H1 (cell line): ENCODE measurements at regions not wholly inside any gene's neighbourhood (a gene's known extent, or its start where the extent isn't known, plus 50 kb on each side); places are given as distances from the start of the nearest gene placed in this dataset.

Source experiments
- CTCF ChIA-PET: fragments of 300-600 bp; sonication (Branson Sonifier 250); formaldehyde crosslinking; loops from one replicate; lab custom pipeline; 2021; ENCODE audit not compliant: partially characterized antibody; lab: Charles Lee
- POLR2A ChIA-PET: fragments of 300-600 bp; sonication (Branson Sonifier 250); formaldehyde crosslinking; loops from one replicate; lab custom pipeline; 2021; ENCODE audit warnings: inconsistent platforms; ENCODE audit not compliant: partially characterized antibody; lab: Charles Lee
- DNase-seq, 2 experiments: peaks; one replicate each; pipeline versions ENCODE4 v3.0.0 to v3.0.0-alpha.2; 2010 to 2022; ENCODE audit warnings: low spot score in 2 of 2, low read depth in 1 of 2, mixed read lengths in 1 of 2
- FAIRE-seq: peaks from 2 replicates; lab custom pipeline; 2011; peaks lifted over from hg19 to GRCh38; lab: Jason Lieb, UNC
- H2AFZ ChIP-seq: 2 replicates; pipeline ENCODE4 v1.8.1; 2012; ENCODE audit warnings: low read length, inconsistent platforms
- H2AK5ac ChIP-seq: 2 replicates; pipeline ENCODE4 v1.6.1; 2013; ENCODE audit warnings: low read depth, low read length
- H2BK120ac ChIP-seq: replicated peaks from 2 replicates; pipeline ENCODE3; 2013; ENCODE audit warnings: low read depth, low read length, inconsistent platforms
- H2BK12ac ChIP-seq: 2 replicates; pipeline ENCODE4 v1.6.1; 2013; ENCODE audit warnings: low read depth, low read length
- H2BK15ac ChIP-seq: 2 replicates; pipeline ENCODE4 v1.6.1; 2013; ENCODE audit warnings: low read length
- H2BK20ac ChIP-seq: 2 replicates; pipeline ENCODE4 v1.6.1; 2013; ENCODE audit warnings: low read length
- H2BK5ac ChIP-seq: 2 replicates; pipeline ENCODE4 v1.6.1; 2013; ENCODE audit warnings: low read depth, low read length
- H3K14ac ChIP-seq: 2 replicates; pipeline ENCODE4 v1.6.1; 2013; ENCODE audit warnings: inconsistent platforms; ENCODE audit not compliant: insufficient read length
- H3K18ac ChIP-seq: 2 replicates; pipeline ENCODE4 v1.6.1; 2013; ENCODE audit warnings: low read length; ENCODE audit errors: extremely low read depth
- H3K23ac ChIP-seq: 2 replicates; pipeline ENCODE4 v1.6.1; 2013; ENCODE audit warnings: inconsistent platforms; ENCODE audit not compliant: insufficient read length
- H3K23me2 ChIP-seq: 2 replicates; pipeline ENCODE4 v1.6.1; 2013; ENCODE audit warnings: low read depth, low read length
- H3K27ac ChIP-seq: 2 replicates; pipeline ENCODE4 v1.6.1; 2011; ENCODE audit warnings: low read depth, low read length, inconsistent platforms
- H3K27me3 ChIP-seq, 4 experiments: replicated peaks in 1 of 4; 1 replicate in 1 of 4; 2 replicates in 3 of 4; pipeline versions ENCODE4 v1.6.1 to v1.8.1; 2011 to 2013; ENCODE audit warnings: low read length in 3 of 4, mild to moderate bottlenecking in 3 of 4, inconsistent platforms in 2 of 4, mixed read lengths in 2 of 4, moderate library complexity in 1 of 4; ENCODE audit not compliant: control insufficient read depth in 3 of 4, insufficient read depth in 3 of 4; ENCODE audit errors: extremely low read depth in 1 of 4
- H3K36me3 ChIP-seq, 4 experiments: 2 replicates each; pipeline versions ENCODE4 v1.6.1 to v1.8.1; 2011 to 2013; ENCODE audit warnings: mild to moderate bottlenecking in 4 of 4, low read length in 3 of 4, moderate library complexity in 2 of 4, control low read depth in 1 of 4, inconsistent platforms in 1 of 4; ENCODE audit not compliant: insufficient read depth in 4 of 4, control insufficient read depth in 2 of 4
- H3K4ac ChIP-seq: replicated peaks from 2 replicates; pipeline ENCODE3; 2013; ENCODE audit warnings: low read length, low read depth, mixed read lengths, inconsistent platforms; ENCODE audit not compliant: insufficient read length
- H3K4me1 ChIP-seq, 4 experiments: replicated peaks in 1 of 4; 1 replicate in 1 of 4; 2 replicates in 3 of 4; pipeline versions ENCODE4 v1.6.1 to v1.8.1; 2011 to 2013; ENCODE audit warnings: low read length in 3 of 4, inconsistent platforms in 2 of 4, mixed read lengths in 1 of 4; ENCODE audit not compliant: insufficient read depth in 4 of 4, control insufficient read depth in 3 of 4
- H3K4me2 ChIP-seq, 2 experiments: 2 replicates each; pipeline versions ENCODE4 v1.6.1 to v1.8.1; 2011 to 2013; ENCODE audit warnings: low read depth in 2 of 2, low read length in 2 of 2, control low read depth in 1 of 2, inconsistent platforms in 1 of 2, mild to moderate bottlenecking in 1 of 2; ENCODE audit not compliant: insufficient read depth in 1 of 2
- H3K4me3 ChIP-seq, 4 experiments: fragments of 200-600, 300-600 bp in 1 of 4; sonication (generic), shearing (Covaris generic), sonication (Bioruptor Twin) in 1 of 4; 2 replicates each; pipeline versions ENCODE4 v1.5.1 to v1.8.1; 2011 to 2016; ENCODE audit warnings: low read length in 4 of 4, low read depth in 3 of 4, control low read depth in 2 of 4, inconsistent platforms in 2 of 4, mild to moderate bottlenecking in 2 of 4, mixed read lengths in 1 of 4, moderate library complexity in 1 of 4; ENCODE audit not compliant: insufficient read depth in 2 of 4; ENCODE audit errors: extremely low read depth in 1 of 4
- H3K56ac ChIP-seq: replicated peaks from 2 replicates; pipeline ENCODE3; 2013; ENCODE audit warnings: low read depth, mild to moderate bottlenecking, mixed read lengths, low read length, inconsistent platforms; ENCODE audit not compliant: insufficient read length
- H3K79me1 ChIP-seq: 2 replicates; pipeline ENCODE4 v1.6.1; 2013; ENCODE audit warnings: low read depth, low read length, control low read depth
- H3K79me2 ChIP-seq, 2 experiments: 2 replicates each; pipeline versions ENCODE4 v1.6.1 to v1.8.1; 2012 to 2013; ENCODE audit warnings: low read length in 2 of 2, mild to moderate bottlenecking in 2 of 2, inconsistent platforms in 1 of 2; ENCODE audit not compliant: insufficient read depth in 2 of 2, control insufficient read depth in 1 of 2
- H3K9ac ChIP-seq, 4 experiments: replicated peaks in 1 of 4; 1 replicate in 1 of 4; 2 replicates in 3 of 4; pipeline versions ENCODE4 v1.6.1 to v1.8.1; 2011 to 2013; ENCODE audit warnings: low read depth in 3 of 4, low read length in 3 of 4, control low read depth in 2 of 4, mild to moderate bottlenecking in 2 of 4, moderate library complexity in 2 of 4, inconsistent platforms in 1 of 4; ENCODE audit errors: extremely low read depth in 1 of 4
- H3K9me3 ChIP-seq, 2 experiments: 2 replicates each; pipeline versions ENCODE4 v1.6.1 to v1.8.1; 2012 to 2013; ENCODE audit warnings: mild to moderate bottlenecking in 2 of 2, moderate library complexity in 2 of 2, control low read depth in 1 of 2, inconsistent platforms in 1 of 2, low read depth in 1 of 2, low read length in 1 of 2, mixed read lengths in 1 of 2; ENCODE audit not compliant: insufficient read depth in 2 of 2
- H4K20me1 ChIP-seq, 2 experiments: replicated peaks in 1 of 2; 2 replicates each; pipeline versions ENCODE3 to v1.8.1; 2011 to 2013; ENCODE audit warnings: inconsistent platforms in 2 of 2, low read length in 2 of 2, mild to moderate bottlenecking in 1 of 2; ENCODE audit not compliant: insufficient read depth in 2 of 2, control insufficient read depth in 1 of 2
- H4K5ac ChIP-seq: 2 replicates; pipeline ENCODE4 v1.6.1; 2013; ENCODE audit warnings: low read length, low read depth, mixed read lengths, inconsistent platforms; ENCODE audit not compliant: insufficient read length
- H4K8ac ChIP-seq: 2 replicates; pipeline ENCODE4 v1.8.0; 2013; ENCODE audit warnings: mild to moderate bottlenecking, moderate library complexity, low read length, inconsistent platforms; ENCODE audit not compliant: insufficient read depth; ENCODE audit errors: extremely low read depth
- H4K91ac ChIP-seq: replicated peaks from 2 replicates; pipeline ENCODE3; 2013; ENCODE audit warnings: low read length, mixed read lengths, inconsistent platforms; ENCODE audit not compliant: insufficient read length
- BCL11A ChIP-seq, 2 experiments: IDR thresholded peaks; one replicate each; pipeline ENCODE4 v1.6.1; 2011; ENCODE audit warnings: low read depth in 2 of 2, low read length in 2 of 2, mild to moderate bottlenecking in 2 of 2
- BRCA1 ChIP-seq: IDR thresholded peaks from 2 replicates; pipeline ENCODE4 v1.6.1; 2012; ENCODE audit warnings: low read depth, low read length, improper control_type of control experiment
- CTBP2 ChIP-seq: IDR thresholded peaks from 2 replicates; pipeline ENCODE4 v1.7.0; 2011; ENCODE audit warnings: borderline replicate concordance, mild to moderate bottlenecking, moderate library complexity, mixed read lengths, low read length; ENCODE audit not compliant: insufficient read depth, insufficient read length
- HDAC2 ChIP-seq, 2 experiments: fragments of 300-600 bp in 1 of 2; sonication (generic) in 1 of 2; IDR thresholded peaks; 2 replicates each; pipeline ENCODE4 v1.6.1; 2011 to 2012; ENCODE audit warnings: low read depth in 2 of 2, low read length in 2 of 2, mild to moderate bottlenecking in 2 of 2, moderate library complexity in 2 of 2, borderline replicate concordance in 1 of 2, inconsistent platforms in 1 of 2
- JUN ChIP-seq: IDR thresholded peaks from 2 replicates; pipeline ENCODE4 v1.6.1; 2011; ENCODE audit warnings: low read depth, mild to moderate bottlenecking, improper control_type of control experiment, low read length
- MAFK ChIP-seq: IDR thresholded peaks from 2 replicates; pipeline ENCODE4 v1.6.1; 2012; ENCODE audit warnings: low read depth, mild to moderate bottlenecking, improper control_type of control experiment, low read length
- POLR2AphosphoS5 ChIP-seq: IDR thresholded peaks from 2 replicates; pipeline ENCODE4 v1.6.1; 2011; ENCODE audit warnings: low read depth, low read length
- RFX5 ChIP-seq: IDR thresholded peaks from 2 replicates; pipeline ENCODE4 v1.6.1; 2011; ENCODE audit warnings: low read depth, low read length, improper control_type of control experiment, borderline replicate concordance
- SIN3A ChIP-seq, 2 experiments: IDR thresholded peaks in 1 of 2; conservative IDR thresholded peaks in 1 of 2; 2 replicates each; pipeline ENCODE4 v1.6.1; 2011 to 2012; ENCODE audit warnings: low read length in 2 of 2, improper control_type of control experiment in 1 of 2, low read depth in 1 of 2, mild to moderate bottlenecking in 1 of 2
- TBP ChIP-seq: IDR thresholded peaks from 2 replicates; pipeline ENCODE4 v1.6.1; 2011; ENCODE audit warnings: low read depth, low read length, improper control_type of control experiment
- TEAD4 ChIP-seq: IDR thresholded peaks from 2 replicates; pipeline ENCODE4 v1.6.1; 2012; ENCODE audit warnings: low read depth, low read length, inconsistent platforms, mixed read lengths
- ZNF274 ChIP-seq: IDR thresholded peaks from 2 replicates; pipeline ENCODE4 v1.7.0; 2012; ENCODE audit warnings: low read length, borderline replicate concordance; ENCODE audit errors: extremely low read depth
- WGBS, 2 experiments: shearing (Covaris generic) in 1 of 2; methylation state at CpG; one replicate each; pipeline versions ENCODE4 v1.1.6 to v1.1.7; 2013 to 2015; ENCODE audit warnings: low lambda C conversion rate in 2 of 2, mixed read lengths in 2 of 2, inconsistent platforms in 1 of 2, low coverage in 1 of 2, missing lambda C conversion rate in 1 of 2; ENCODE audit not compliant: insufficient replicate concordance in 2 of 2, insufficient coverage in 1 of 2, insufficient read length in 1 of 2; ENCODE audit errors: extremely low coverage in 1 of 2, missing lambda C conversion rate in 1 of 2; 5-methylcytosine and 5-hydroxymethylcytosine counted together

DNA sequence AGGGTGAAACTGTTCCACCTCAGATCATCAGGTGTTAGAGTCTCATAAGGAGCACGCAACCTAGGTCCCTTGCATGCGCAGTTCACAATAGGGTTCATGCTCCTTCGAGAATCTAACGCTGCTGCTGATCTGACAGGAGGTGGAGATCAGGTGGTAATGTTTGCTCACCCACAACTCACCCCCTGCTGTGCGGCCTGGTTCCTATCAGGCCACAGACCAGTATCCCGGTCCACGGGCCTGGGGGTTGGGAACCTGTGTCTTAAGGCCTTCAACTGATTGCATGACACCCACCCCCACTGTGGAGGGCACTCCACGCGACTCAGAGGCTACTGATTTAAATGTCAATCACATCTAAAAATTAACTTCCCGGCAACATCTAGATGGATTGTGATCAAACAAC, 411.2 kb upstream of the SULF2 start:
- Histone ChIP-seq H3K4me3 (no peak overlapping the region), H3K27ac (no peak overlapping the region), H4K91ac (no peak overlapping the region), H3K79me1 (no peaks in the 10 kb centered on the region), H2BK5ac (no peak overlapping the region), H2AFZ (no peak overlapping the region), H3K9me3 (0 out of 4 replicates have a peak, but pooled peaks cover 0 to 2% of the 10 kb centered on the region in 2 experiments), H2BK20ac (no peak overlapping the region), H3K23ac (no peak overlapping the region), H3K4me1 (peaks cover 0 to 2% (median 0%) of the 10 kb centered on the region in 4 experiments; a peak in 1 of 7 replicates), H2AK5ac (no peak overlapping the region), H2BK12ac (no peak overlapping the region), H3K79me2 (no peaks in the 10 kb centered on the region), H2BK120ac (no peak overlapping the region), H3K14ac (no peak overlapping the region), H3K4me2 (no peak overlapping the region), H3K27me3 (no peaks in the 10 kb centered on the region), H3K4ac (no peak overlapping the region), H4K20me1 (no peaks in the 10 kb centered on the region), H3K36me3 (no peaks in the 10 kb centered on the region), H3K9ac (no peak overlapping the region), H3K23me2 (no peaks in the 10 kb centered on the region), H4K8ac (no peak overlapping the region; the same call in 1 of the 2 replicates), H3K56ac (no peak overlapping the region), H3K18ac (0 out of 2 replicates have a peak overlapping the region, but pooled peaks have one; percentile 32), H4K5ac (no peak overlapping the region), H2BK15ac (no peak overlapping the region)
- ChIA-PET POLR2A (no interaction called here), CTCF (no interaction called here)
- FAIRE-seq, result no peak
- DNase-seq, result no peak
- WGBS, 2 experiments, result 92% methylated on average over 10 of the region's 10 CpGs; no CpG with 5 or more reads in 1 of the 2 experiments
- TF ChIP-seq SIN3A (conservative IDR thresholded peaks at IDR 0.05 in 1 of 2, IDR thresholded peaks at IDR 0.05 in 1 of 2; ENCODE audit: low read depth in 1 of 2, low read length in 2 of 2), result no peak
- TF ChIP-seq HDAC2 (IDR thresholded peaks at IDR 0.05; ENCODE audit: borderline replicate concordance in 1 of 2, low read depth in 2 of 2, low read length in 2 of 2), result no peak
- no peak for TF ChIP-seq JUN
- no peak for TF ChIP-seq BRCA1
- no peak for TF ChIP-seq RFX5
- TF ChIP-seq MAFK, result no peak
- TF ChIP-seq POLR2AphosphoS5, result no peak
- TF ChIP-seq BCL11A (IDR thresholded peaks at IDR 0.05; ENCODE audit: low read depth in 2 of 2, low read length in 2 of 2), result no peak
- no peak for TF ChIP-seq TEAD4
- no peak for TF ChIP-seq ZNF274
- TF ChIP-seq CTBP2, result no peak
- TF ChIP-seq TBP, result no peak
